ENCODE measurements at regions not wholly inside any gene's neighbourhood (a gene's known extent, or its start where the extent isn't known, plus 50 kb on each side); places are given as distances from the start of the nearest gene placed in this dataset.

GRCh38 chr4:38600575-38600974 is 63.4 kb upstream of the KLF3 start:
- Histone ChIP-seq H3K27ac (ENCODE audit: insufficient read depth, low read length) (no peak overlapping the region), H3K4me3 (ENCODE audit: insufficient read depth, low read depth, low read length) (no peak overlapping the region), H3K9ac (ENCODE audit: low read depth, low read length) (no peak overlapping the region), H3K4ac (ENCODE audit: low read depth, low read length) (no peak overlapping the region), H2AFZ (replicated peaks; ENCODE audit: low read length, poor library complexity) (no peak overlapping the region), H4K8ac (ENCODE audit: low read depth in 2 of 2, low read length in 2 of 2) (no peak overlapping the region), H2AK9ac (replicated peaks; ENCODE audit: low read depth, low read length, poor library complexity) (no peak overlapping the region), H3K9me1 (ENCODE audit: insufficient read depth, low read length) (peaks cover 3% of the 10 kb centered on the region; the same call in 1 of the 2 replicates), H4K20me1 (ENCODE audit: insufficient read depth, low read length) (no peaks in the 10 kb centered on the region), H3K18ac (ENCODE audit: low read depth, low read length) (no peak overlapping the region), H3K9me3 (ENCODE audit: control insufficient read depth, insufficient read depth, low read length) (no peaks in the 10 kb centered on the region), H4K5ac (ENCODE audit: low read depth, low read length) (no peak overlapping the region), H3K23ac (ENCODE audit: low read depth, low read length) (no peak overlapping the region), H3K14ac (replicated peaks; ENCODE audit: low read depth, low read length) (no peak overlapping the region), H3K36me3 (ENCODE audit: control insufficient read depth, insufficient read depth, low read length) (no peaks in the 10 kb centered on the region), H3K4me1 (ENCODE audit: control insufficient read depth, insufficient read depth, low read length) (peaks cover 10% of the 10 kb centered on the region), H3K79me1 (ENCODE audit: low read depth in 1 of 2, low read length in 2 of 2) (no peaks in the 10 kb centered on the region), H2BK5ac (ENCODE audit: low read depth, low read length, poor library complexity, severe bottlenecking) (no peak overlapping the region), H2BK120ac (ENCODE audit: low read depth, low read length) (no peak overlapping the region), H2BK15ac (ENCODE audit: low read depth, low read length) (peak overlapping the region; percentile 41; the same call in 1 of the 3 replicates), H4K91ac (ENCODE audit: insufficient read depth, low read depth, low read length) (no peak overlapping the region), H3K4me2 (ENCODE audit: low read depth, low read length) (no peak overlapping the region), H3K56ac (ENCODE audit: extremely low read depth, insufficient read depth, low read length) (no peak overlapping the region), H2BK20ac (ENCODE audit: low read depth, low read length) (no peak overlapping the region), H2AK5ac (ENCODE audit: low read depth, low read length) (peak overlapping the region; percentile 10; the same call in 1 of the 2 replicates), H3K27me3 (ENCODE audit: control insufficient read depth, insufficient read depth, low read length) (no peaks in the 10 kb centered on the region)
- no CpG with 5 or more reads among the region's 4 CpGs for WGBS, 2 experiments (ENCODE audit: extremely low coverage in 2 of 2, insufficient read length in 1 of 2)
- dilution Hi-C loops (cut with HindIII; ENCODE audit: low sequenced_read_pairs, unreplicated experiment) (no loop called here), intact Hi-C loops (cut with micrococcal nuclease) (loop anchor here (5.0 kb wide), 1 partner anchor 38 kb away; no protein-coding TSS in a partner anchor), in situ Hi-C loops (cut with MboI; ENCODE audit: low sequenced_read_pairs) (no loop called here)
- ChIA-PET CTCF (no interaction called here), POLR2A (ENCODE audit: unreplicated experiment) (no interaction called here)
- no peak for ATAC-seq (ENCODE audit: low read depth)
- no TSS peak for BruUV-seq (replicated peaks)
- DNase-seq, result no peak
- TF ChIP-seq MAZ (IDR thresholded peaks at IDR 0.05; ENCODE audit: borderline replicate concordance, low read depth, low read length), result no peak
- TF ChIP-seq RFX5 (IDR thresholded peaks at IDR 0.05; ENCODE audit: low read depth, low read length), result no peak
- TF ChIP-seq CHD1 (IDR thresholded peaks at IDR 0.05; ENCODE audit: low read depth, low read length), result no peak
- TF ChIP-seq CEBPB (IDR thresholded peaks at IDR 0.05; ENCODE audit: low read depth, low read length), result no peak
- TF ChIP-seq BHLHE40 (IDR thresholded peaks at IDR 0.05; ENCODE audit: low read depth, low read length), result no peak
- TF ChIP-seq, protein P1, sequence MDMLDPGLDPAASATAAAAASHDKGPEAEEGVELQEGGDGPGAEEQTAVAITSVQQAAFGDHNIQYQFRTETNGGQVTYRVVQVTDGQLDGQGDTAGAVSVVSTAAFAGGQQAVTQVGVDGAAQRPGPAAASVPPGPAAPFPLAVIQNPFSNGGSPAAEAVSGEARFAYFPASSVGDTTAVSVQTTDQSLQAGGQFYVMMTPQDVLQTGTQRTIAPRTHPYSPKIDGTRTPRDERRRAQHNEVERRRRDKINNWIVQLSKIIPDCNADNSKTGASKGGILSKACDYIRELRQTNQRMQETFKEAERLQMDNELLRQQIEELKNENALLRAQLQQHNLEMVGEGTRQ (IDR thresholded peaks at IDR 0.05; ENCODE audit: low read depth, low read length), result no peak
- TF ChIP-seq RCOR1 (IDR thresholded peaks at IDR 0.05; ENCODE audit: insufficient replicate concordance, low read length), result no peak
- no peak for TF ChIP-seq ELK1 (IDR thresholded peaks at IDR 0.05; ENCODE audit: borderline replicate concordance, low read depth, low read length)
- TF ChIP-seq NFE2L2 (IDR thresholded peaks at IDR 0.05; ENCODE audit: low read depth, low read length), result no peak
- no peak for TF ChIP-seq MXI1 (IDR thresholded peaks at IDR 0.05; ENCODE audit: borderline replicate concordance, low read depth, low read length)
- TF ChIP-seq RAD21 (IDR thresholded peaks at IDR 0.05; ENCODE audit: low read length), result no peak
- TF ChIP-seq FOS (IDR thresholded peaks at IDR 0.05; ENCODE audit: low read depth, low read length), result no peak
- no peak for TF ChIP-seq POLR2A (IDR thresholded peaks at IDR 0.05; ENCODE audit: low read depth, low read length)
- TF ChIP-seq MAFK (IDR thresholded peaks at IDR 0.05; ENCODE audit: low read depth, low read length), result no peak
- TF ChIP-seq, protein P2, sequence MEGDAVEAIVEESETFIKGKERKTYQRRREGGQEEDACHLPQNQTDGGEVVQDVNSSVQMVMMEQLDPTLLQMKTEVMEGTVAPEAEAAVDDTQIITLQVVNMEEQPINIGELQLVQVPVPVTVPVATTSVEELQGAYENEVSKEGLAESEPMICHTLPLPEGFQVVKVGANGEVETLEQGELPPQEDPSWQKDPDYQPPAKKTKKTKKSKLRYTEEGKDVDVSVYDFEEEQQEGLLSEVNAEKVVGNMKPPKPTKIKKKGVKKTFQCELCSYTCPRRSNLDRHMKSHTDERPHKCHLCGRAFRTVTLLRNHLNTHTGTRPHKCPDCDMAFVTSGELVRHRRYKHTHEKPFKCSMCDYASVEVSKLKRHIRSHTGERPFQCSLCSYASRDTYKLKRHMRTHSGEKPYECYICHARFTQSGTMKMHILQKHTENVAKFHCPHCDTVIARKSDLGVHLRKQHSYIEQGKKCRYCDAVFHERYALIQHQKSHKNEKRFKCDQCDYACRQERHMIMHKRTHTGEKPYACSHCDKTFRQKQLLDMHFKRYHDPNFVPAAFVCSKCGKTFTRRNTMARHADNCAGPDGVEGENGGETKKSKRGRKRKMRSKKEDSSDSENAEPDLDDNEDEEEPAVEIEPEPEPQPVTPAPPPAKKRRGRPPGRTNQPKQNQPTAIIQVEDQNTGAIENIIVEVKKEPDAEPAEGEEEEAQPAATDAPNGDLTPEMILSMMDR (conservative IDR thresholded peaks at IDR 0.05; ENCODE audit: low read depth, low read length), result no peak
- no peak for TF ChIP-seq SMC3 (IDR thresholded peaks at IDR 0.05; ENCODE audit: low read depth, low read length)

Measured in IMR-90 (cell line).